ENCODE measurements at regions not wholly inside any gene's neighbourhood (a gene's known extent, or its start where the extent isn't known, plus 50 kb on each side); places are given as distances from the start of the nearest gene placed in this dataset.

GRCh38 chr22:48690583-48691317, 1136.9 kb downstream of the BRD1 start:
- no peaks in the 10 kb centered on the region for H3K9me3 ChIP-seq (ENCODE audit: control insufficient read depth, insufficient read depth, low read depth, low read length)
- H3K4me3 ChIP-seq (ENCODE audit: low read depth, low read length): no peak overlapping the region
- ChIA-PET POLR2A (interaction anchor here (0.5 kb wide), 1 partner anchor 138 kb away, joined by 3 read pairs; no protein-coding TSS in a partner anchor), CTCF (no interaction called here)
- H3K36me3 ChIP-seq (ENCODE audit: control insufficient read depth in 2 of 2, insufficient read depth in 1 of 2, low read length in 2 of 2): no peaks in the 10 kb centered on the region
- H3K4me1 ChIP-seq (ENCODE audit: control insufficient read depth, insufficient read depth, low read length): no peaks in the 10 kb centered on the region
- H3K27ac ChIP-seq (ENCODE audit: extremely low read depth, low read depth, low read length): no peak overlapping the region
- TF ChIP-seq SP3 (tag by site-specific recombination; IDR thresholded peaks at IDR 0.05) (no peak), ZNF521 (tag by site-specific recombination; IDR thresholded peaks at IDR 0.05) (no peak), ZNF239 (tag by site-specific recombination; IDR thresholded peaks at IDR 0.05) (no peak), ZNF175 (tag by site-specific recombination; IDR thresholded peaks at IDR 0.05) (no peak), ZSCAN18 (tag by site-specific recombination; IDR thresholded peaks at IDR 0.05) (no peak), ZNF555 (tag by site-specific recombination; conservative IDR thresholded peaks at IDR 0.05) (no peak), ZNF843 (tag by site-specific recombination; IDR thresholded peaks at IDR 0.05) (no peak), ZNF704 (tag by site-specific recombination; IDR thresholded peaks at IDR 0.05) (no peak), ZNF747 (tag by site-specific recombination; IDR thresholded peaks at IDR 0.05) (no peak), HIC1 (tag by site-specific recombination; IDR thresholded peaks at IDR 0.05) (no peak), ZNF791 (tag by site-specific recombination; IDR thresholded peaks at IDR 0.05) (no peak), ZNF335 (tag by site-specific recombination; conservative IDR thresholded peaks at IDR 0.05) (no peak), ZNF660 (tag by site-specific recombination; IDR thresholded peaks at IDR 0.05) (no peak), ZNF133 (tag by site-specific recombination; IDR thresholded peaks at IDR 0.05) (no peak)

GRCh38 chr22:48689206-48689605, 1138.5 kb downstream of the BRD1 start:
- Histone ChIP-seq H3K9me3 (ENCODE audit: control insufficient read depth, insufficient read depth, low read depth, low read length) (no peaks in the 10 kb centered on the region), H3K4me1 (ENCODE audit: control insufficient read depth, insufficient read depth, low read length) (no peaks in the 10 kb centered on the region), H3K36me3 (ENCODE audit: control insufficient read depth in 2 of 2, insufficient read depth in 1 of 2, low read length in 2 of 2) (no peaks in the 10 kb centered on the region), H3K4me3 (ENCODE audit: low read depth, low read length) (no peak overlapping the region), H3K27ac (ENCODE audit: extremely low read depth, low read depth, low read length) (no peak overlapping the region)
- ChIA-PET CTCF (no interaction called here), POLR2A (no interaction called here)
- TF ChIP-seq ZNF416 (tag by site-specific recombination; IDR thresholded peaks at IDR 0.05) (no peak), ZNF202 (tag by site-specific recombination; IDR thresholded peaks at IDR 0.05; ENCODE audit: borderline replicate concordance) (no peak), ZBTB26 (tag by site-specific recombination; optimal IDR thresholded peaks at IDR 0.05) (no peak), ZNF362 (tag by site-specific recombination; IDR thresholded peaks at IDR 0.05) (no peak), ZNF529 (tag by site-specific recombination; IDR thresholded peaks at IDR 0.05; ENCODE audit: insufficient replicate concordance) (no peak)
